B cell (primary cell): ENCODE measurements at regions not wholly inside any gene's neighbourhood (a gene's known extent, or its start where the extent isn't known, plus 50 kb on each side); places are given as distances from the start of the nearest gene placed in this dataset.

ENCODE experiments used
- ATAC-seq: fragments of 200-7000 bp; cut with Tn5 transposase; one replicate; pipeline ENCODE4 v1.10.0; 2021; ENCODE audit warnings: low read depth, mild to moderate bottlenecking, moderate number of reproducible peaks, moderate library complexity
- CTCF ChIA-PET: fragments of 350-600 bp; sonication (Branson Sonifier 250); formaldehyde crosslinking; loops from one replicate; lab custom pipeline; 2021; ENCODE audit warnings: antibody characterized with exemption, inconsistent platforms; lab: Charles Lee
- POLR2A ChIA-PET: fragments of 350-600 bp; sonication (Branson Sonifier 250); formaldehyde crosslinking; loops from one replicate; lab custom pipeline; 2021; ENCODE audit warnings: antibody characterized with exemption; lab: Charles Lee
- DNase-seq: peaks from one replicate; pipeline ENCODE4 v3.0.0; 2013
- H2AFZ ChIP-seq: 2 replicates; pipeline ENCODE4 v1.6.1; 2012; ENCODE audit warnings: mild to moderate bottlenecking, low read depth, low read length; ENCODE audit not compliant: insufficient read depth, poor library complexity, severe bottlenecking
- H3K27ac ChIP-seq, 2 donors: 1 replicate in 1 of 2; 2 replicates in 1 of 2; pipeline ENCODE4 v1.5.1; 2012 to 2013; ENCODE audit warnings: low read length in 2 of 2, mild to moderate bottlenecking in 2 of 2, moderate library complexity in 1 of 2
- H3K27me3 ChIP-seq, 4 experiments: fragments of 200-600 bp in 1 of 4; sonication (generic) in 1 of 4; replicated peaks in 1 of 4; 1 replicate in 2 of 4; 2 replicates in 2 of 4; pipeline versions ENCODE4 v1.6.1 to v1.7.0; 2013 to 2016; ENCODE audit warnings: low read length in 3 of 4, mild to moderate bottlenecking in 2 of 4, mixed read lengths in 1 of 4, moderate library complexity in 1 of 4; ENCODE audit not compliant: insufficient read depth in 4 of 4, control insufficient read depth in 3 of 4; ENCODE audit errors: control extremely low read depth in 1 of 4
- H3K36me3 ChIP-seq, 2 experiments: replicated peaks in 1 of 2; 1 replicate in 1 of 2; 2 replicates in 1 of 2; pipeline versions ENCODE4 v1.6.1 to v1.7.1; 2013; ENCODE audit warnings: low read length in 1 of 2; ENCODE audit not compliant: insufficient read depth in 2 of 2, control insufficient read depth in 1 of 2; ENCODE audit errors: control extremely low read depth in 1 of 2, extremely low read depth in 1 of 2
- H3K4me1 ChIP-seq, 2 donors: fragments of 200-600 bp in 1 of 2; sonication (generic) in 1 of 2; 1 replicate in 1 of 2; 2 replicates in 1 of 2; pipeline versions ENCODE4 v1.5.1 to v1.6.1; 2013 to 2017; ENCODE audit warnings: low read length in 2 of 2; ENCODE audit not compliant: control insufficient read depth in 2 of 2, insufficient read depth in 2 of 2
- H3K4me2 ChIP-seq: replicated peaks from 2 replicates; pipeline ENCODE3; 2012; ENCODE audit warnings: mild to moderate bottlenecking, low read depth, low read length; ENCODE audit not compliant: poor library complexity, severe bottlenecking
- H3K4me3 ChIP-seq, 5 experiments: fragments of 200-600 bp in 1 of 5; sonication (generic) in 1 of 5; 1 replicate in 3 of 5; 2 replicates in 2 of 5; pipeline versions ENCODE4 v1.5.1 to v1.7.0; 2011 to 2016; ENCODE audit warnings: low read length in 4 of 5, mild to moderate bottlenecking in 4 of 5, low read depth in 2 of 5, control low read depth in 1 of 5, moderate library complexity in 1 of 5; ENCODE audit not compliant: insufficient read depth in 1 of 5; ENCODE audit errors: control extremely low read depth in 1 of 5, extremely low read depth in 1 of 5
- H3K79me2 ChIP-seq: fragments of 200-600 bp; sonication (generic); one replicate; pipeline ENCODE4 v1.6.0; 2016; ENCODE audit warnings: low read length; ENCODE audit not compliant: control insufficient read depth, insufficient read depth
- H3K9ac ChIP-seq: fragments of 200-600 bp; sonication (generic); 2 replicates; pipeline ENCODE4 v1.6.1; 2017; ENCODE audit warnings: mild to moderate bottlenecking, low read length, moderate library complexity
- H3K9me3 ChIP-seq, 3 donors: one replicate each; pipeline versions ENCODE4 v1.6.1 to v1.7.1; 2013; ENCODE audit warnings: low read length in 2 of 3; ENCODE audit not compliant: control insufficient read depth in 2 of 3, insufficient read depth in 1 of 3; ENCODE audit errors: control extremely low read depth in 1 of 3
- H4K20me1 ChIP-seq: 2 replicates; pipeline ENCODE4 v1.6.0; 2012; ENCODE audit warnings: mild to moderate bottlenecking, low read length; ENCODE audit not compliant: insufficient read depth, control insufficient read depth, poor library complexity, severe bottlenecking
- H3K27ac Mint-ChIP-seq: one replicate; pipeline ENCODE4 v1.8.0; 2021; ENCODE audit warnings: mixed read lengths
- H3K27me3 Mint-ChIP-seq: one replicate; pipeline ENCODE4 v1.8.0; 2021; ENCODE audit warnings: mixed read lengths
- H3K4me1 Mint-ChIP-seq: one replicate; pipeline ENCODE4 v1.8.0; 2021; ENCODE audit warnings: mixed read lengths
- H3K4me3 Mint-ChIP-seq: one replicate; pipeline ENCODE4 v1.8.0; 2021; ENCODE audit warnings: mixed read lengths
- H3K9me3 Mint-ChIP-seq: one replicate; pipeline ENCODE4 v1.8.0; 2022; ENCODE audit warnings: mixed read lengths; ENCODE audit not compliant: insufficient read depth
- CTCF ChIP-seq: fragments of 200-600 bp; IDR thresholded peaks from one replicate; pipeline ENCODE4 v1.8.0; 2022; ENCODE audit warnings: antibody characterized with exemption, mild to moderate bottlenecking
- EZH2 ChIP-seq: IDR thresholded peaks from 2 replicates; pipeline ENCODE4 v1.6.1; 2012; ENCODE audit warnings: borderline replicate concordance, low read depth, mild to moderate bottlenecking, moderate library complexity, low read length; ENCODE audit not compliant: insufficient read depth, poor library complexity, severe bottlenecking
- WGBS: methylation state at CpG from one replicate; pipeline ENCODE4 v1.1.5; 2013; ENCODE audit warnings: missing lambda C conversion rate; ENCODE audit not compliant: insufficient coverage; 5-methylcytosine and 5-hydroxymethylcytosine counted together
- intact Hi-C: fragments of 100-400 bp; cut with micrococcal nuclease; formaldehyde crosslinking; loops from one replicate; pipeline ENCODE4 v1.10.0; 2022

DNA sequence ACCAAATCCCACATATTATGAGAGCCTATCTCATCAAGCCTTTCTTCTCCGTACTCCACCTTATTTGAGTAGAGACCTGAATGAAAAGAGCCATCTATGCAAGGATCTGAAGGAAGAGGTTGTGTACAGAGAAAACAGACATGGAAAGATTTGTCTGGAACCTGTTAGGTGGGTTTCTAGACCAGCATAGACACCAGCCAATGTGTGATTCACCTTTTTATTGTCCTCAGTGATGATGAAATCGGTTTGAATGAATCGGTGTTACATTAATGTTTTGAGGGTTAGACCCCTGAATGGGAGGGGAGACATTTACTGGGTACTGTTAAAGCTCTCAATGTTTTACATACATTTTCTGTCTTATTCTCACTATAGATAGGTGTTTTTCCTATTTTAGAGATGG, 223.6 kb downstream of the NMUR2 start:
- Histone ChIP-seq H4K20me1 (no peaks in the 10 kb centered on the region), H3K4me1 (no peaks in the 10 kb centered on the region), H2AFZ (no peak overlapping the region), H3K9ac (no peak overlapping the region), H3K27ac (no peak overlapping the region), H3K4me3 (no peak overlapping the region), H3K9me3 (peaks cover 0 to 13% (median 11%) of the 10 kb centered on the region in 3 donors), H3K27me3 (no peaks in the 10 kb centered on the region), H3K79me2 (no peaks in the 10 kb centered on the region), H3K4me2 (no peak overlapping the region), H3K36me3 (no peaks in the 10 kb centered on the region)
- TF ChIP-seq EZH2: no peak
- TF ChIP-seq CTCF: no peak
- no peaks in the 10 kb centered on the region for H3K4me1 Mint-ChIP-seq
- DNase-seq: no peak
- H3K27me3 Mint-ChIP-seq: peaks cover 18% of the 10 kb centered on the region
- ChIA-PET CTCF (no interaction called here), POLR2A (no interaction called here)
- WGBS: no CpG with 5 or more reads among the region's 3 CpGs
- H3K27ac Mint-ChIP-seq: no peak overlapping the region
- H3K4me3 Mint-ChIP-seq: no peak overlapping the region
- intact Hi-C loops: no loop called here
- ATAC-seq: no peak
- no peaks in the 10 kb centered on the region for H3K9me3 Mint-ChIP-seq

DNA sequence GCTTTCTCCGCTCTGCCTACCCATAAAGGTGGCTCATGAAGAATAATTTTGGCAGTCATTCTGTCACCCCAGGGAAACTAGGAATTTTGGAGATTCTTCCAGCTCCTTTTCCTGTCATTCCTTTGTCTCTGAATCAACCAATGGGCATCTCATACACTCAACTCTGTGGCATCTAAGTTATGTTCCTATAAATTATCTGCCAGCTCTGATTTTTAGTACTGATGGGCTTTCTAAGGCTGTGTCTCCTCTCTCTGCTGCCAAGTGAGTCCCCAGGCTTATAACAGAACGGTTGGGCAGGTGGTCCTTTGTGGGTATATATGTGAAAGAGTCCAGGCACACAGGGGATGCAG, 226.8 kb downstream of the NMUR2 start:
- no peak overlapping the region for H3K4me3 ChIP-seq
- intact Hi-C loops: no loop called here
- no peaks in the 10 kb centered on the region for H3K36me3 ChIP-seq
- Mint-ChIP-seq H3K4me3 (no peak overlapping the region), H3K27ac (no peak overlapping the region), H3K27me3 (peaks cover 16% of the 10 kb centered on the region), H3K9me3 (no peaks in the 10 kb centered on the region), H3K4me1 (no peaks in the 10 kb centered on the region)
- no peaks in the 10 kb centered on the region for H4K20me1 ChIP-seq
- no peaks in the 10 kb centered on the region for H3K79me2 ChIP-seq
- 66% methylated on average over 2 of the region's 2 CpGs for WGBS
- H3K9me3 ChIP-seq: peaks cover 0 to 11% (median 8%) of the 10 kb centered on the region in 3 donors
- H2AFZ ChIP-seq: no peak overlapping the region
- no peak overlapping the region for H3K4me2 ChIP-seq
- H3K27me3 ChIP-seq: peaks cover 0 to 3% (median 0%) of the 10 kb centered on the region in 4 experiments
- no peak overlapping the region for H3K9ac ChIP-seq
- ATAC-seq (no peak), DNase-seq (no peak)
- ChIA-PET POLR2A (no interaction called here), CTCF (no interaction called here)
- H3K4me1 ChIP-seq: no peaks in the 10 kb centered on the region
- H3K27ac ChIP-seq: no peak overlapping the region
- no peak for TF ChIP-seq CTCF
- no peak for TF ChIP-seq EZH2
